ENCODE measurements at regions not wholly inside any gene's neighbourhood (a gene's known extent, or its start where the extent isn't known, plus 50 kb on each side); places are given as distances from the start of the nearest gene placed in this dataset.

DNA sequence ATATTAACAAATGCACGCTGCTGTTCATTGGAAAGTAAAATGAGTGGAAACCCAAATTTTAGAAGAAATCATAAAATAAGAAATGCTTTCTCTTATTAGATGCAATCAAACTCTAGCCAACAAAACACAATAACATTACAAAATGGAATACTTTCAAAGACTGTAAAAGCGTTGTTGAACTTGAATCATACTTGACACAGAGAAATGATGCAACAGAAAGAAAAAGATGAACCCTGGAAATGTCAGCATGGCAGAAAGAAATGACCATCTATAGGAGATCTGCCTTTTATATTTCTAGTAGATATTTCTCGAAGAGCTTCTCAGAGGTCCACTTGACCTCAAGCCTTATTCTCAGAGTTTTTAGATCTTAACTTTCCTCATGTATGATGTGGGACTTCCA is 170.6 kb upstream of the MEIS1 start:
- TF ChIP-seq, protein P1, sequence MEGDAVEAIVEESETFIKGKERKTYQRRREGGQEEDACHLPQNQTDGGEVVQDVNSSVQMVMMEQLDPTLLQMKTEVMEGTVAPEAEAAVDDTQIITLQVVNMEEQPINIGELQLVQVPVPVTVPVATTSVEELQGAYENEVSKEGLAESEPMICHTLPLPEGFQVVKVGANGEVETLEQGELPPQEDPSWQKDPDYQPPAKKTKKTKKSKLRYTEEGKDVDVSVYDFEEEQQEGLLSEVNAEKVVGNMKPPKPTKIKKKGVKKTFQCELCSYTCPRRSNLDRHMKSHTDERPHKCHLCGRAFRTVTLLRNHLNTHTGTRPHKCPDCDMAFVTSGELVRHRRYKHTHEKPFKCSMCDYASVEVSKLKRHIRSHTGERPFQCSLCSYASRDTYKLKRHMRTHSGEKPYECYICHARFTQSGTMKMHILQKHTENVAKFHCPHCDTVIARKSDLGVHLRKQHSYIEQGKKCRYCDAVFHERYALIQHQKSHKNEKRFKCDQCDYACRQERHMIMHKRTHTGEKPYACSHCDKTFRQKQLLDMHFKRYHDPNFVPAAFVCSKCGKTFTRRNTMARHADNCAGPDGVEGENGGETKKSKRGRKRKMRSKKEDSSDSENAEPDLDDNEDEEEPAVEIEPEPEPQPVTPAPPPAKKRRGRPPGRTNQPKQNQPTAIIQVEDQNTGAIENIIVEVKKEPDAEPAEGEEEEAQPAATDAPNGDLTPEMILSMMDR (IDR thresholded peaks at IDR 0.05; ENCODE audit: extremely low read depth, low read depth, low read length): no peak
- no peaks in the 10 kb centered on the region for H3K4me1 ChIP-seq (ENCODE audit: insufficient read depth, low read length)
- H3K27ac ChIP-seq (ENCODE audit: low read depth, low read length): no peak overlapping the region
- H3K4me2 ChIP-seq (ENCODE audit: insufficient read depth, low read length): no peak overlapping the region
- no peaks in the 10 kb centered on the region for H3K9me3 ChIP-seq (ENCODE audit: low read depth, low read length)
- H2AFZ ChIP-seq (ENCODE audit: low read length): no peak overlapping the region
- DNase-seq (ENCODE audit: insufficient read length, low spot score, missing footprints): no peak
- H3K27me3 ChIP-seq (ENCODE audit: insufficient read depth, low read length): no peaks in the 10 kb centered on the region
- H3K79me2 ChIP-seq (ENCODE audit: insufficient read depth, low read length): no peaks in the 10 kb centered on the region
- H3K36me3 ChIP-seq (ENCODE audit: insufficient read depth, low read length): no peaks in the 10 kb centered on the region
- H3K4me3 ChIP-seq (ENCODE audit: insufficient read depth, low read length): no peak overlapping the region
- H4K20me1 ChIP-seq (ENCODE audit: insufficient read depth, low read length): no peaks in the 10 kb centered on the region

DNA sequence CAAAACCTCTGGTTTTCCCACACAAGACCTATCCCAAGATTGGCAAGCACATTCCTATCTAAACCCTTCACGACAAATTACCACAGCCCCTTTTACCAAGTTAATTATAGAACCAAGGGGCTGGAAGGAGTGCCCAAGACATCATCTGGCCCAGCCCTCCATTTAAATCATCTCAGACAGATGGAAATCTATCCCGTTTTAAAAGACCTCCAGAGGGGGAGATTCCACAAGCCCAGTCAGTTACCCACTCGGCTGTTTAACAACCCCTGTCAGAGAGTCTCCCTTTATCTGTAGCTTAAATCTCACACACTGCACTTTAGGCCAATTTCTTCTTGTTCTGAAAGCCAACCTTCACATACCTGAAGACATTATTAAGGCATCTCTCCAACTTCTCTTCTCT is 179.1 kb upstream of the MEIS1 start:
- Histone ChIP-seq H3K36me3 (ENCODE audit: insufficient read depth, low read length) (no peaks in the 10 kb centered on the region), H4K20me1 (ENCODE audit: insufficient read depth, low read length) (no peaks in the 10 kb centered on the region), H3K27ac (ENCODE audit: low read depth, low read length) (no peak overlapping the region), H3K27me3 (ENCODE audit: insufficient read depth, low read length) (no peaks in the 10 kb centered on the region), H3K9me3 (ENCODE audit: low read depth, low read length) (no peaks in the 10 kb centered on the region), H3K79me2 (ENCODE audit: insufficient read depth, low read length) (no peaks in the 10 kb centered on the region), H3K4me1 (ENCODE audit: insufficient read depth, low read length) (no peaks in the 10 kb centered on the region), H3K4me2 (ENCODE audit: insufficient read depth, low read length) (no peak overlapping the region), H3K4me3 (ENCODE audit: insufficient read depth, low read length) (no peak overlapping the region), H2AFZ (ENCODE audit: low read length) (no peak overlapping the region)
- TF ChIP-seq, protein P1 (IDR thresholded peaks at IDR 0.05; ENCODE audit: extremely low read depth, low read depth, low read length): no peak
- no peak for DNase-seq (ENCODE audit: insufficient read length, low spot score, missing footprints)

DNA sequence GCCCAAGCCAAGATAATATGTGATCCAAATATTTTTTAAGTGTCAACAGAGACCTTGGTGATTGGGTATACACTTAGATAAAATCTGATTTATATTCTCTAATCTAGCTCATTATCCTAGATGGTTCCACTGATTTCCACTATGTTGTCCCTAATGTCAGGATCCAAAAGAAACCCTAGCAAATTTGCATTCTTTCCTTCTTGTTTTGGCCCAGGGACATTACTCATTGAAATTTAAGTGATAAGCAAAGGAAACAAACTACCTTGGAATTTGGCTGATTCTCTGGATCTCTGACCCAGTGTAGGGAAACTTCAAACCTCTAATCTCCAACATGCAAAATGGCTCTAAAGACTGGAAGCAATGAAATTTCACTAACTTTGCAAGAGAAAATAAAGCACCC is 179.8 kb upstream of the MEIS1 start:
- Histone ChIP-seq H3K4me2 (ENCODE audit: insufficient read depth, low read length) (no peak overlapping the region), H2AFZ (ENCODE audit: low read length) (no peak overlapping the region), H3K79me2 (ENCODE audit: insufficient read depth, low read length) (no peaks in the 10 kb centered on the region), H3K27me3 (ENCODE audit: insufficient read depth, low read length) (no peaks in the 10 kb centered on the region), H3K4me3 (ENCODE audit: insufficient read depth, low read length) (no peak overlapping the region), H3K4me1 (ENCODE audit: insufficient read depth, low read length) (no peaks in the 10 kb centered on the region), H3K36me3 (ENCODE audit: insufficient read depth, low read length) (no peaks in the 10 kb centered on the region), H4K20me1 (ENCODE audit: insufficient read depth, low read length) (no peaks in the 10 kb centered on the region), H3K9me3 (ENCODE audit: low read depth, low read length) (no peaks in the 10 kb centered on the region), H3K27ac (ENCODE audit: low read depth, low read length) (no peak overlapping the region)
- DNase-seq (ENCODE audit: insufficient read length, low spot score, missing footprints): no peak
- TF ChIP-seq, protein P1 (IDR thresholded peaks at IDR 0.05; ENCODE audit: extremely low read depth, low read depth, low read length): no peak

DNA sequence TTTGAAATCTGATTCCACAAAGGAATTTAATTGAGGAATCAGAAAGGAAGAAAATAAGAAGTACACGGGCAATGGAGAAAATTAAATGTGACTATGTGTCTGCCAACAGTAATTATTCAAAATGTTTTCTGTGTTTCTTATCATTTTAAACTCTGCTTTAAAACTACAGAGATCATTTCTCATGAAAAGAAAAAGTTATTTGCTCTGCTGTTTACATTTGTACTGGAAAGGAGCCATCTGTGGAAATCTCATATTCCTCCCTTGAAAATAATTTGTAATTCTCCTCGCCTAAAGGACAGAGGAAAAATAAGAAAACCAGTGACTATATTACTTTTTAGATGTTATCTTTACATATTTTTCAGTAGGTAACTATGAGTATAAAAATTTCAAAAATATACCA is 181.9 kb upstream of the MEIS1 start:
- H3K9me3 ChIP-seq (ENCODE audit: low read depth, low read length): no peaks in the 10 kb centered on the region
- H4K20me1 ChIP-seq (ENCODE audit: insufficient read depth, low read length): no peaks in the 10 kb centered on the region
- H3K4me3 ChIP-seq (ENCODE audit: insufficient read depth, low read length): no peak overlapping the region
- no peaks in the 10 kb centered on the region for H3K27me3 ChIP-seq (ENCODE audit: insufficient read depth, low read length)
- no peaks in the 10 kb centered on the region for H3K79me2 ChIP-seq (ENCODE audit: insufficient read depth, low read length)
- H3K4me1 ChIP-seq (ENCODE audit: insufficient read depth, low read length): no peaks in the 10 kb centered on the region
- H3K4me2 ChIP-seq (ENCODE audit: insufficient read depth, low read length): no peak overlapping the region
- no peak overlapping the region for H2AFZ ChIP-seq (ENCODE audit: low read length)
- H3K27ac ChIP-seq (ENCODE audit: low read depth, low read length): no peak overlapping the region
- H3K36me3 ChIP-seq (ENCODE audit: insufficient read depth, low read length): no peaks in the 10 kb centered on the region
- DNase-seq (ENCODE audit: insufficient read length, low spot score, missing footprints): no peak
- TF ChIP-seq, protein P1 (IDR thresholded peaks at IDR 0.05; ENCODE audit: extremely low read depth, low read depth, low read length): no peak
